NCI-H1694 treated with DMSO at 0.1 percent for 48 hours (cell line): ENCODE measurements at regions not wholly inside any gene's neighbourhood (a gene's known extent, or its start where the extent isn't known, plus 50 kb on each side); places are given as distances from the start of the nearest gene placed in this dataset.

Source experiments
- DNase-seq: peaks from one replicate; lab custom pipeline; 2025; lab: John Stamatoyannopoulos, UW

DNA sequence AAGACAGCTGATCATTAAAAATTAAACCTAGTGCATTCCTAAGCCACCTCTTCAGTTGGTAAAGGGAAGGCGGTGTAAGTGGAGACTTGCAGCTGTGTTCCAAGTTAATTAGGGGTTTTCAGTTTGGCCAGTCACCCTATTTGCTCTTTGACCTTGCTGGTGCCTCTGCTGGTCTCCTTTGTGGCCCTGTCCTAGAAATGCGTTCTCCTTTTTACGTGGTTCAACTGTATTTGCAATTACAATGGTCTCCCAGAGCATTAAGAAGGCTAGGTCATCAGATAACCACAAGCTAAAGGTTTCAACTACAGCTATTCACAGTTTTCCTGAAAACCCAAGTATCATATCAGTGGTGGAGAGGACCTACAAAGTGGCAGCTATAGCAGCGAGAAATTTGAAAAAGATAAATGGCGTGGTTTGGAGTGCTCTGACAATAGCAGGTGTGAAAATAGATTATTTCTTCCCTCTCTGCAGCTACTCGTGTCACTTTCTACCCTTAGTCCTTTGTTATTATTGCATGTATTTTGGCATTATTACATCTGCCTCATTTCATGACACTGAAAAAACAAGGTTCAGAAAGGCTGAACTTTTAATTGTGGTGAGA is 203.5 kb upstream of the TBC1D5 start:
- no peak for DNase-seq

DNA sequence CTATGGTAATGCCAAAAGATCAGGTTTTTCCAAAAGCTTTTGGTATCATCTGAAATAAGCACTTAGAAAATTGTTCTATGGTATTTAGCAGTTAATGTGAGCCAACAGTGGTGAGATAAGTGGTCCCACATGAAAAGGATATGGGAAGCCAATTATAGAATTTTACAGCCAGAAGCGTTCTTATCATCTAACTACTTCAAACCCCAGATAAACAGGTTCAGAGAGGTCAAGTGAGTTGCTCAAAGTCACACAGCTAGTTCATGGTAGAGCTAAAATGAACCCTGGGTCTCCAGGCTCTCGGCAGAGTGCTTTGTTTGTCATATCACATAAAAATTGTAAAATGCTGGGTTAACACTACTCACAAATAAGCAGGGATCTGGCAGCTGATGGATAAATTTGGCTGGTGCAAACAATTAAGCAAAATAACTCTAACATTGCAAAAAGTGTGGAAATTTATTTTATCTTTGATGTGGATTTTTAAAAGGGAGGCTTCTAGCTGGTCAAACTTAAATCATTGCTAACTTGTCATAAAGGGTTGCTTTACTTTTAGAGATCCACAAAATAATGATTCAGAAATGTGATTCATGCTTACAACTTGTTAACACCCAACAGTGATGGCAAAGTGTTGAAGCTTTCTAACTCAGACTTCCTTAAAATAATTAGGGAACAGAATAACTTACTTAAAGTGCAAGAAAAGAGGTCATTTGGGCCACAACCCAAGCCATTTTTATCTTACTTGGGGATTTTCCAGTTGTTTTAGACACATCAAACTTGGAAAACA is 202.8 kb upstream of the TBC1D5 start:
- no peak for DNase-seq

DNA sequence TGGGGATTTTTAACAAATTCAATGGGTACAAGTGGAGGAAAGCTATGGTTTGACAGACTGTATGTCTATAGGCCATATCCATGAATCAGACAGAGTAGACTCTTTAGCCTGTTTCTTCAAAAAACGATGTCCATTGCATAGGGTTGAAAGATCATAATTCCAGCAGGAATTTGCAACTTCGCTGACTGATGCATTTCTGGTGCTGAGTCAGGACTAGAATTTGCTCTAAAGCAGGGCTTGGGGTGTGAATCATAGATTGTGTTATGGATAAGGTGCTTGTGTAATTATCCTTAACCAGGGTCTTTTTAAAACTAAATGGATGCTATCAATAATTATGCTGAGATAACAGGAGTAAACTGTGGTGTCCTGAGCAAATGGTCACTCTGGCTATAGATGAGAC is 200.4 kb upstream of the TBC1D5 start:
- DNase-seq = no peak

DNA sequence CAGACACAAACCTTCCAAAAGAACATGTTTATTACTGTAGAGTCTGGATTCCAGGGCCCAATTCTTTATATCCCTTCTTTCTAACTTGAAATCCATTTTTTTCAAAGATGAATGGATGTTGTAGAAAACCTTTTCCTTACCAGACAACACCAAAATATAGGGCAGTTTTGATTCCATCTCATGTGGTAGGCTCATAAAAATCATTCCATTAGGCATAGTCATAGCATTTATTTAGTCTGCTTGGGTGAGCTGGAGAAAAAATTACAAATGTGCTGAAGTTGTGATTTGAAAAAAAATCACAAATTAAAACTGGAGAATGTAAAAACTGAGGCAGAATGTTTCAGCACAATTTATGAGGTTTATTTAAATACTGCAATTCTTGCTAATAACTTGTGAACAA is 199.3 kb upstream of the TBC1D5 start:
- DNase-seq = no peak

DNA sequence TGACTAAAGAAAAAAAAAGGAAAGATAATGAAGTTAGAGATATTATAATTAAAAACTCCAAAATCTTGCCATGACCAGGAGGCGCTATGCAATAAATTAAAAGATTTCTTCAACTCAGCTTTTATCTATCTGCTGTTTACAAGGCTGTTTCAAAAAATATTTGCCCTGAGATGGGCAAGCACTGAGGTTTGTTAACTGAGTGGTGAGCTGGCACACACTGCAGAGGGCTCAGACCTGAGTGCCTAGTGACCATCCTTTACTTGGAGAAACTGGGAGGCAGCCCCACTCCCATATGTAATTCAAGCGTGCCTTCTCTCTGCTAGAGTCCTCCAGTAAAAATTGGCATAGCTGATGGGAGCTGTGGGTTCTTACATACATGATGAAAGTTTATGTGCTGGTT is 198.7 kb upstream of the TBC1D5 start:
- DNase-seq = no peak

DNA sequence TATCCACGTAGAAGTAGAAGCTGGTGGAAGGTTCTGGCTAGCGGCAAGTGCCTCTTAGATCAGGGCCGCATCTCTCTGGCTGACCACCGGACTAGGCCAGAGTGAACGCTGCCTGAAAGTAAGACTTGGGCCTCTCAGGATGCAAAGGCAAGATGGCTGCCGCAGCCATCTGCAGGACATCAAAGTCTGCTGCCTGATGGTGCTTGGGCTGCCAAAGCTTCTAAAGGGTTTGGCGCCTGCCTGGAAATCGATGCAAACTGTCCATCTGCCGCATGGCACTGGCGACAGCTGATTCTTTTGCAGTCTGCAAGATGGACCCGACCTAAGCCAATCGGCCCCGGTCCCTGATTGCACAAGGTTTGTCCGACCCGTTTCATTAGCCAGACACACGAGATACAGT is 196.7 kb upstream of the TBC1D5 start:
- no peak for DNase-seq

DNA sequence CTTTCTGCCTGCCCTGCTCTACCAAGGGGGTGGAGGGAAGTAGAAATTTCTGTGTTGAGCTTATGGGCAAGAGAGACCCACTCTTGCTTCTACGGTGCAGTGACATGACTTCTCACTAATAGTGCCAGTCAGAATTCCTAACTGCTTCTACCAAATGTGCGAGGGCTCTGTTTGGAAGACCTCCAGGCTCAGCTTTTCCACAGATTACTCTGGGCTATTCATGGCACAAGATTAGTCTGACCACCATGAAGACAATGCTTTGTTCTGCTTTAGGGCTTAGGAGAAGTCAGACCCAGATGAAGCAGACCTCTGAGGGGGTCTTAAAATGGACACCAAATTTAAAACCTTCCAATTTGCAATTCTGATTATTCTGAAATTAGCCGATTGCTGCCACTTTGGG is 195.9 kb upstream of the TBC1D5 start:
- DNase-seq = no peak

DNA sequence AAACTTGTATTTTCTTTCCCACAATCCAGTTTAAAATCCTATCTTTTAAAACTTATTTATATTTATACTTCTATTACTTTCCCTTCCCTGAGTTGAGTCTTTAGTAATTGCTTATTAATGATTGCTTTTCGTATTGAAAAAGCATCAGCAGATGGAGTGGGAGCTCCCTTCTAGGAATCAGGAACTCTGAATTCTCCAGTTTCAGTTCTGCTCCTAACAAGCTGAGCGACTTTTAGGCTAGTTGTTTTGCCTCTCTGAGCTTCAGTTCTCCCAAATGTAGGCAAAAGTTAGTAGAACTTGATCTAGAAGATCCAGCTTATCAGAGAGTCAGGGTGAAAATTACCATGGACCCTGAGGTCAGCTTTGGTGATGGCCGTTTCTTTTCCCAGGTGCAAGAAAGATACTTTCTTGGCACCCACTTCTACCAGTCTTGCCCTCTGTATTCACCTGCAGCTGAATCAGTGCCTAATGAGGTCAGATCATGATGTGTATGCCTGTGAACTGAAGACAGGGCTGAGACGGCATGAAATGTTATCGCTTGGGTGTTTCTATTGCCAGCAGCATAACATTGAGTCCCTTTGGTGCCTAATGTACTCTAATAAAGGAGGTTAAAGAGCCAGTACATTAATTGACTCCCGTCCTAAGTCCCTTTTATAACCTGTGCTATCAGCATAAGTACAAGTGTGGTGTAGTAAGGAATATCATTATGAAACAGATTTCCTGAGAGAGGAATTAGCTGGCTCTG is 194.5 kb upstream of the TBC1D5 start:
- no peak for DNase-seq

DNA sequence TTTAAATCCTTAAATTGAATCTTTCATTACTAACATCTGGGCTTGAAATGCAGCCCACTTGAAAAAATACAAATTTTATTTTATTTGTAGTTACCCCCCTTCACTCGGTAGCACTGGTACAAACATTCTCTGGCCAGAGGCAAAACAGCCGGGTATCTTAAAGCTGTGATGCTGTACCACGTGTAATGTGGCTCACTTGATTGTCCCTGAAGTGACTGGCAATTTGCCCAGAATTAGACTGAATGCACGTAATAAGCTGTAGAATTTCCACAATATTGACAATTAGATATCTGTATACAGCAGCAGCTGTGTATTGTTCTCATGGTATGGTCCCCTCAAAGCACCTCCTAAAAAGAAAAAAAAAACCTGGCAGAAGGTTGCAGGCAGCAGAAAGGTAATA is 192.8 kb upstream of the TBC1D5 start:
- DNase-seq = no peak

DNA sequence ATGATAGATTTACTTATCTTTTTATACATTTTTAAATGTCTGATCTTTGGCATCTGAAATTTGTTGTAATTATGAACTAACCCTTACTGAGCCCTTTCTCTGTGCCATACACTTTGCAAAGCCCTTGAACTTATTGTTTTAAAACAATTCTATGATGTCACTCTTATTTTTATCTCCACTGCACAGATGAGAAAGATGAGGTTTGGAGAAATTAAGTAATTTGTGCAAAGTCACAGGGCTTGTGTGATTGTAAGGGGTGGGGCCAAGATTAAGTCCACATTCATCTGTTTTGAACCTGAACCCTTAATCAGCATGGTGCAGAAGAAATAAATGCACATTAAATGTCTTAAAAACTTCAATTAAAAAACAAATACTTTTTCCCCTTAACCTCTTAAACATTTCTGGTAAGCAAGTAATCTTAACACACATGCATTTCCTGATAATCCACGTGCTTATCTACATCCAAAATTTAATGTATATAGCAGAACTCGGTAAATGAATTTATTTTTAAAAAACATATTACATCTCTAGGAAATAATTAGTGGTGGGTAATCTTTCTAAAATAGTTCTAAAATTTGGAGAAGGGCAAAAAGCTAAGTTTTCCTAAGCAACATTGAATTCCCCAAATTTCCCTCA is 189.8 kb upstream of the TBC1D5 start:
- DNase-seq = no peak

DNA sequence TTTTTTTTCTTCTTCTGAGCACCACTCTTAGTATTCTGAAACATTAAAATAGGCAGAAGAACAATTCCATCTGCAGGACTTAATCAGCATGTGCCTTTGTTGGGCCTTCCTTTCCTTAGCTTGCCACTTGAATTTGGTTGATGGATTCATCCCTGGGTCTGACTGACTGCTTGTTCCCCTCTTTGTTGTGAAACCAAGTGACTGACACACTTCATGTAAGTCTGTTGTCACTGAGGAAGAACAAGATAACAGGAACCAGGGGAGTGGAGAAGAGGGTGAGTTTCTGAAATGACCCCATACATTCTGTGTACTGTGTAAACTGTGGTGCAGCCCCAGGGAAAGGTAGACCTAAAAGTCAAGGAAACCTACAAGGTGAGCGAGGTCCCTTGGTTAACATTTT is 188.7 kb upstream of the TBC1D5 start:
- no peak for DNase-seq

DNA sequence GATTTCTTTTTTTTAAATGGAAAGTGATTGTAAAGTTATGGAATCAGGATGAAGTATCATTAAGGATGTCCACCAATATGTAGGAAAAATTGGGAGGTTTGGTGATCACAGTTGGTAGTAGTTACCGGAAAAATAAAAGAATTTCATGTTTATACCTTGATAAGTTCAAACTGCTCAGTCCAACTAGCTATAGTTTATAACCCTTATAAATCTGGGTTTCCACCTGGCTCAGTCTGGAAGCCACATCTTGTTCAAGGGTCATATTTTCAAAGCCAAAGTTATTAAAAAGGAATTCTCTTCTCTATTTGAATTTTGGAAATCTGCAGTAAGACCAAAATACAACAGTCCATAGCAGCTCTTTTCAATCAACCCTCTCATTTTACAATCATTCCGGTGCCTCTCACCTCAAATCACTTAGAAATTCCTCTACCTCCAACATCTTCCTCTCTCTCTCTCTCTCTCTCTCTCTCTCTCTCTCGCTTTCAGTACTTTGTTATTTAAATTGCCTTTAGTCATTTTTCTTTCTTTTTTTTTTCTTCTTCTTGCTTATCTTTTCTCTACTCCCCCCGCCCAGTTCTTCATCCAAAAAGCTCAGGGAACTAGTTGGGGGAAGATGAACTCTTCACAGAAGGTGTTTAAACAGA is 186.2 kb upstream of the TBC1D5 start:
- no peak for DNase-seq

DNA sequence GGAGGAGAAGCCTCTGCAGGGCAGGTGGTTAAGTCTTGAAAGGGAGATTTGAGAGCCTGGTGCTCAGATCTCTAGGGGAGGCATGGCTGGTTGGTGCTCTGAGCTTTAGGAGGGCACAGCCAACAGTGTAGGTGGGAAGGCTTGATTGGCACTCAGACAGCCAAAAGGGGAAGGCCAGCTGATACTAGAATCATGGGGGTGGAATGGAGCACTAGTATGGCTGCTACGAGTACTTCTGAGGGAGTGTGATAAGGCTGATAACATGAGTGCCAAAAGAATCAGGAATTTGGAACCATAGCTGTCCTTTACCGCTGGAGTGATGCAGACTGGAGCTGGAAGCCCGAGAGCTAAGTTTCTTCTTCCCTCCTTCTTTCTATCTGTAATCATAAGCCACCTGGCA is 184.6 kb upstream of the TBC1D5 start:
- DNase-seq = no peak

DNA sequence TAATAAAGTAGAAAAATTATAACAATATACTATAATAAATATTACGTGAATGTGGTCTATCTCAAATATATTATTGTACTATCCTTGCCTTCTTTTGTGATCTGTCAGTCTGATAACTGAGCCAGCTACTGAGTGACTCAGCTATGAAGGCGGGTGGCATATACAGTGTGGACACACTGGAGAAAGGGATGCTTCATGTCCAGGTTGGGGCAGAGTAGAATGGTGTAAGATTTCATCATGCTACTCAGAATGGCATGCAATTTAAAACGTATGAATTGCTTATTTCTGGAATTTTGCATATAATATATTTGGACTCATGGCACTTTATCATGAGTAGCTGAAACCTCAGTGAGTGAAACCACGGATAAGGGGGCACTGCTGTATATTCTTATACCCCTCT is 172.9 kb upstream of the TBC1D5 start:
- DNase-seq = no peak

DNA sequence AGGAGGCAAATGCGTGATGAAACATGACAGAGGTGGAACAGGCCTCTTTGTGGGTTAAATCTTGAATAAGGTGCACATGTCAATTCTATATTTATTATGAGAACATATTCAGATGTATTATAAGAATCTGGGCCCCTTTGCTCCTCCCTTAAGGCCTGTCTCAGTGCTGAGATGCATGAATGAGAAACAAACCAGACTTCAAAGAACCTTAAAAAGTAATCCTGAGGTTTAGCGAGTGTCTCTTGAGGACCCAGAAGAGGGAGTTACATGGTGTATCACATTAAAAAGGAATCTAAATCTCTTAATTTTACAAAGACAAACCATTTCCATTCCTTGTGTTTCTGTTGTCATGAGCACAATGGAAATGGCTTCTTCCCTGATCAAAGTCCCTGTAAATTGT is 170.9 kb upstream of the TBC1D5 start:
- no peak for DNase-seq

DNA sequence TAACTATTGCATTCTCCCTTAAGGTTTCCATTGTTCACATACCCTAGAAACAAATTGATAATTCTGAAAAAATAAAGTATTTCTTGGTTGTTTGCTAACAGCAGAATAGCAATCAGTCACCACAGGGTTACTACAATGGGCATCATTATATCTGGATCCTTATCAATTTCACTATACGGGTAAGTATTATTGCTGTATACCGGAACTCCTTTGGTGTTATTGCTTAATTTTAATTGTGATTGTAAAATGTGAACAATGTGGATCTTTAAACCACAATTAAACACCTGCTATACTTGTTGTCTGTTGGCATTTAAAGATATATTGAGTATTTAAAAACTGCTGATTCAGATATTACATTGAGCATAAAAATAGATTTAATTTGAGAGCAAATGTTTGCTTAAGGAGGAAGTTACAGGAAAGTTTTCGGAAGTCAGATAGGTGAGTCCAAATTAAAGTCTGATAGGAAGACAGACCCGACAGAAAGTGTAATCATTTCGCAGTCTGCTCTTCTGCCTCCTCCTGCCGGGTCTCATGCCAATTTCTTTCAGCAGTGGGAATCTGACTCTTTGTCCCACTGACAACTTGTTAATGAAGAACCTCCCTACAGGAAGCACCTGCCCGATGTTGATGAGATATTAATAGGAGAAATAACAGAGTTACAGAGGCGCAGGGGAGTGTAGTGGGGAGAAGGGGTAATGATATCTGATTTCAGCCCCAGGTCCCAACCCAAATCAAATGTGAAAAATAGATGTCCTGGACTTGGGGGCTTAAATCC is 169.7 kb upstream of the TBC1D5 start:
- no peak for DNase-seq

DNA sequence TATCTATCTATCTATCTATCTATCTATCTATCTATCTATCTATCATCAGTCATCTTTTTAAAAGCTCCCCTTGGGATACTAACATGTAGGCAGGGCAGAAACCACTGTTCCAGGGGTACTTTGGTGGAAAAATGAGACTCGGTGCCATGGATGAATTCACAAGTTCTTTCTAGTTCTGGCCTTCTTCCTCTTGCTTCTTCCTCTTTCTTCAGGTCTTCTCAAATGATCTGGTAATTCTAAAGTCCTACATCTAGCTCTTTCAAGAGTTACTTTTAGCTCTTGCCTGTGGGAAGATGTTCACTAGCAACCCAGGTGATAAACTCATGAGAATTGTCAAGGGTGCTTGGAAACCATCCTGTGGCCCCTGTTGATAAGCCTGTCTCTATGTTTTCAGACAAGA is 168.5 kb upstream of the TBC1D5 start:
- DNase-seq = no peak

DNA sequence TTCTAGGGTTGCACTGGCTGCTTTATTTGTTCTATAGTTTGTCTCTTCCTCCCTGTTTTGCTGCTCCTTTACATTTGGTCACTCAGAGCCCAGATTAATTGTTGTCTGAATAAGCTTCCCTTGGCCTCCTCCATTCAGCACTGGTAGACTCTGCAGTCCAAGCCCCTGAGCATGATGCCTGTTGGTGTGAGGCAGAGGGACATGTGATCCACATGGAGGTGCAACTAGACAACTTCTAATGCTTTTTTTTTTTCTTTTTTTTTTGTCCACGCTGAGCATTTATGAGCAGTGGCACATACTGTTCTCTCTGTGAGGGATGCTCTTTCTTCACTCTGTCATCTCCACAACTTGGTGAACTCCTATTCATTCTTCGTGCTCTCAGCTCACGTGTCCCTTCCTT is 167.3 kb upstream of the TBC1D5 start:
- no peak for DNase-seq

DNA sequence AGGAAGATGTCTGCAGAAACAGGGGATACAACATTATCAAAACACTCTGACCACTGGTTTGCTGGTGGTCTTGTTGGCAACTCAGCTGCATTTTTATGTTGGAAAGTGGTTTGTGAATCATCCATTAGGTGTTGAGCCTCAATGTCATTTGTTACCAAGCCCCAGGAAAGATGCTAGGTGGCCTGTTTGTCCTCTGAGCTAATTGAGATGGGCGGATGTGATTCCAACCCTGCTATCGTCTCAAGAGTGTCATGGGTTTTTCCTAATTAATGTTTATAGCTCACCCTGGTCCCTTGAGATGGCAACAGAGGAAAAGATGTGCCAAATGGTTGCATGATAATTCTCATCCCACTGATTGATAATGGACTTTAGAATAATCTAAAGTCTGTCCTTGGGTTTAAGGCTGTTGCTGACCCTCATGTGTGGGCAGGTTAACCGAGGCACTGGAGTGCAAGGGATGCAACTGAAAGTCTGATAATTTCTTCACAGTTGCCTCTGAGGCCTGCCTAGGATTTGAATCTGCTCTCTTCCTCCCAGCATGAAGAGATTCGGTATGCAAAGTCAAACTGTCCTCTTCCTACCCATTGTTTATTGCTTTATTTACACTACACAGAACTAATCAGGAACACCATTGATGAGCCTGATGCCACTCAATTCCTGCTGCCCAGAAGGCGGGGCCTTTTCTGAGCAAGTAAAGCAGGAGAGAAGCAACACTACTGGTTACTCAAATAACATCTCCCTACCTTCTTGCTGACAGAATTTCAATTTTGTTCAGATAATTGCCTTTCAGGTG is 166.2 kb upstream of the TBC1D5 start:
- DNase-seq = no peak

DNA sequence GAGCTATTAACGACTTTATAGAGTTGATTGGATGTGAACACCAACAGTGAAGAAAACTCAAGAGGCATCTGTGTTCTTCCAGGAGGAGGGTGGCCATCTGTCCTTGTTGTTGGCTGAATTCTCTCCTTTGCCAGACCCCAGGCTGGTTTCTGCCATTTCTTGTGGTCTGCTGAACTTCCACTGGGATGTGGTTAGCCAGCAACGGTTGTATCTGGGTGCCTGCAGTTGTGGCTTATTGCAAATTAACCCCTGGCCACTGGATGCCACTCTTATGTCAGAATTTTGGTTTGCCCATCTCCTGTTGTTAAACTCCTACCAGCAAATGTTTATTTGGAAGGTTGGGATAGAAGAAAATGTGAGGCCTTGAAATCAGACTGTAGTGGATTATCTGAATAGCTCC is 163.6 kb upstream of the TBC1D5 start:
- peak; percentile 1 for DNase-seq

DNA sequence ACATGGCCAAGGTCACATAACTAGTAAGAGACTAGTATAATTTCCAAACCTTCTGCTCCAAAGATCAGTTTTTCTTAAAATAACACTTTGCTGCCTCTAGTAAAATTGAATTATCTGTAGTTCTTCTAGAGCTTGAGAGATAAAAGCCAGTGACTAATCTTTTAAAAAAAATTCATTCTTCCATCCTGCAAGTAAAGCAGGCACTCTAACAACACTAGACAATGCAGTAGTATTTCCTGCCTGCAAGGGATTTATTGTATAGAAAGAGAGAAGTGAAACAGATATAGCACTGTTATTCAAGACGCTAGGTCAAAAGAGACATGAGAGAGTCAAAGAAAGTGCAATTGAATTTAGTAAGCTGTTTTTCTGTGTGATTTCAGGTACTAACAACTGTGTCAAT is 159.5 kb upstream of the TBC1D5 start:
- no peak for DNase-seq
